Nephron progenitor cell (in vitro differentiated cells): ENCODE measurements at regions not wholly inside any gene's neighbourhood (a gene's known extent, or its start where the extent isn't known, plus 50 kb on each side); places are given as distances from the start of the nearest gene placed in this dataset.

ENCODE experiments used
- DNase-seq: peaks from one replicate; pipeline ENCODE4 v3.0.0; 2021
- H3K27ac Mint-ChIP-seq: 2 replicates; pipeline ENCODE4 v1.8.0; 2021; ENCODE audit warnings: mild to moderate bottlenecking, moderate library complexity, mixed read lengths
- H3K27me3 Mint-ChIP-seq: 2 replicates; pipeline ENCODE4 v1.8.0; 2021; ENCODE audit warnings: mild to moderate bottlenecking, low read depth, mixed read lengths; ENCODE audit not compliant: poor library complexity
- H3K36me3 Mint-ChIP-seq: 2 replicates; pipeline ENCODE4 v1.8.0; 2021; ENCODE audit warnings: low read depth, mixed read lengths
- H3K4me1 Mint-ChIP-seq: 2 replicates; pipeline ENCODE4 v1.8.0; 2021; ENCODE audit warnings: mixed read lengths
- H3K4me3 Mint-ChIP-seq: 2 replicates; pipeline ENCODE4 v1.8.0; 2021; ENCODE audit warnings: mild to moderate bottlenecking, moderate library complexity, mixed read lengths
- H3K9me3 Mint-ChIP-seq: 2 replicates; pipeline ENCODE4 v1.8.0; 2021; ENCODE audit warnings: mild to moderate bottlenecking, moderate library complexity, mixed read lengths
- CTCF ChIP-seq: fragments of 200-600 bp; sonication (generic); IDR thresholded peaks from 2 replicates; pipeline ENCODE4 v1.5.0; 2021; ENCODE audit warnings: antibody characterized with exemption

GRCh38 chr2:145256551-145256950 is 736.6 kb upstream of the ZEB2 start:
- no peak for DNase-seq
- Mint-ChIP-seq H3K4me3 (no peak overlapping the region), H3K36me3 (no peaks in the 10 kb centered on the region), H3K27me3 (no peaks in the 10 kb centered on the region), H3K4me1 (no peaks in the 10 kb centered on the region), H3K27ac (no peak overlapping the region), H3K9me3 (no peaks in the 10 kb centered on the region)
- TF ChIP-seq CTCF = no peak

GRCh38 chr2:145254291-145254690 is 734.4 kb upstream of the ZEB2 start:
- no peaks in the 10 kb centered on the region for H3K27me3 Mint-ChIP-seq
- H3K36me3 Mint-ChIP-seq = no peaks in the 10 kb centered on the region
- no peaks in the 10 kb centered on the region for H3K4me1 Mint-ChIP-seq
- no peak overlapping the region for H3K4me3 Mint-ChIP-seq
- no peak for DNase-seq
- H3K9me3 Mint-ChIP-seq = no peaks in the 10 kb centered on the region
- H3K27ac Mint-ChIP-seq = no peak overlapping the region
- no peak for TF ChIP-seq CTCF

GRCh38 chr2:145253492-145253891 is 733.6 kb upstream of the ZEB2 start:
- TF ChIP-seq CTCF = no peak
- Mint-ChIP-seq H3K9me3 (no peaks in the 10 kb centered on the region), H3K27me3 (no peaks in the 10 kb centered on the region), H3K4me3 (no peak overlapping the region), H3K4me1 (no peaks in the 10 kb centered on the region), H3K27ac (no peak overlapping the region), H3K36me3 (no peaks in the 10 kb centered on the region)
- no peak for DNase-seq

- H3K4me3 Mint-ChIP-seq = no peak overlapping the region
- peaks cover 18% of the 10 kb centered on the region for H3K4me1 Mint-ChIP-seq
These were observed 725.5 kb upstream of the ZEB2 start for GRCh38 chr2:145245268-145245870.

GRCh38 chr2:145235312-145235711 is 715.4 kb upstream of the ZEB2 start:
- Mint-ChIP-seq H3K4me1 (peaks cover 5% of the 10 kb centered on the region), H3K27ac (no peak overlapping the region), H3K4me3 (no peak overlapping the region), H3K9me3 (no peaks in the 10 kb centered on the region), H3K36me3 (no peaks in the 10 kb centered on the region), H3K27me3 (no peaks in the 10 kb centered on the region)
- DNase-seq = no peak
- no peak for TF ChIP-seq CTCF

More at GRCh38 chr2:145245268-145245870, 725.5 kb upstream of the ZEB2 start:
- no peak for TF ChIP-seq CTCF
- Mint-ChIP-seq H3K9me3 (no peaks in the 10 kb centered on the region), H3K27ac (no peak overlapping the region), H3K27me3 (no peaks in the 10 kb centered on the region), H3K36me3 (no peaks in the 10 kb centered on the region)
- DNase-seq = no peak

- Mint-ChIP-seq H3K4me1 (peaks cover 14% of the 10 kb centered on the region), H3K9me3 (no peaks in the 10 kb centered on the region), H3K27ac (no peak overlapping the region), H3K36me3 (no peaks in the 10 kb centered on the region), H3K4me3 (no peak overlapping the region), H3K27me3 (no peaks in the 10 kb centered on the region)
- TF ChIP-seq CTCF = no peak
- no peak for DNase-seq
These were observed 710.6 kb upstream of the ZEB2 start for GRCh38 chr2:145230546-145230945.
